GM18858 (cell line): ENCODE measurements at regions not wholly inside any gene's neighbourhood (a gene's known extent, or its start where the extent isn't known, plus 50 kb on each side); places are given as distances from the start of the nearest gene placed in this dataset.
"Not testable (repeated sequence)": the region's sequence is repeated elsewhere in the genome, so short reads cannot be mapped to it uniquely, and the experiment has no call there.

Experiments
- ATAC-seq: cut with Tn5 transposase; IDR thresholded peaks from one replicate; pipeline ENCODE4 v1.9.1; 2021; ENCODE audit not compliant: unreplicated experiment

DNA sequence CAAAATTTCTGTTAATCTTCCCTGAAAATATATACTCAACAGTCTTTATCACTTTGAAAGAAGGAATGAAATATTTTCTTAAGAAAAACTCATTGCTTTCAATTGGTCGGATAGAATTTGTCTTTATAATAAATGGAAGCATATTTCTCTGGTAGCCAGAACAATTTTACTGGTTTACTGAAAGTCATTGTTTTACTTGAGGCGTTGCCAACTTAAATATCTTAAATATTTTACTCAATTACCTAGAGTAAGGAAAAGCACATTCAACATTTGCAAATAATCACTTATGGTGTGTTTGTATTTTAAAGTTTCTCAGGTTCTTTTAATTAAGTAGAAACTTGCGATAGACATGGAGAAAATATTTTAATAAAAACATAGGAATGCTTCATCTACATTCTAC, 1181.7 kb downstream of the EFNA5 start:
- no peak for ATAC-seq

- ATAC-seq: no peak
These were observed 1182.3 kb downstream of the EFNA5 start for GRCh38 chr5:106488407-106488806.

DNA sequence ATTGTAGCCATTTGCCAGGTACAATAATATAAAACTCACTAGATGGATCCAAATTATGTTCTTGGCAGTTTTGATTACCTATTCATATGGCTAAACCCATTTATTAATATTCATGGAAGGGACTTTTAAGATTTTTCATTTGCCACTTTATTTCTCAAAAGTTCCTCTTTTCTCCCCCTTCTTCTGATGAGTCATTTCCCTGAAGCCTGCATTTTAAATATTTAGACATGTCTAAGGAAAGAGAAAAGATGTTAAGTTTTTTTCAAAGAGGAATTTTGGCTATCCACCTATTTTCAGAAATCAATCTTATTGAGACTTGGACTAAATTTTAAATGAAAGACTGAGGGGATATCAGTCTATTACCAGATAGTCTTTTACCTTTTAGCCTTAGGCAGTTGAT, 1189.4 kb downstream of the EFNA5 start:
- no peak for ATAC-seq

DNA sequence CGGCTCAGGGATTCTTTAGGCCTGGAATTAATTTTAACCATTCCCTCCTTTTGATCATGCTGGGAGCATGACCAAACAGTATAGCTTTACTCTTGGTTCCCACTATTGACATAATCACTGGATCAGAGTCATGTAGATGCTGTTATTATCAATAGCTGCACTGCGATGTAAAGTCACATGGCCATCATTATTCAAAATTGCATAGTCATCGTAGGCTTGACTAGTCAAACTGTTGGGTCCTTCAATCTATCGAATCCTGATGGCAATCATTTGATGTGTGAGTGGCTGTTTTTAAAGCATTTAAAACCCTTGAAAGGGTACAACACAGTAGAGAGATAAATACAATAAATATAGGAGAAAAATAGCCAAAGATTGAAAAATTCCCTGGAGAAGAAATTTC, 1194.1 kb downstream of the EFNA5 start:
- ATAC-seq: no peak

DNA sequence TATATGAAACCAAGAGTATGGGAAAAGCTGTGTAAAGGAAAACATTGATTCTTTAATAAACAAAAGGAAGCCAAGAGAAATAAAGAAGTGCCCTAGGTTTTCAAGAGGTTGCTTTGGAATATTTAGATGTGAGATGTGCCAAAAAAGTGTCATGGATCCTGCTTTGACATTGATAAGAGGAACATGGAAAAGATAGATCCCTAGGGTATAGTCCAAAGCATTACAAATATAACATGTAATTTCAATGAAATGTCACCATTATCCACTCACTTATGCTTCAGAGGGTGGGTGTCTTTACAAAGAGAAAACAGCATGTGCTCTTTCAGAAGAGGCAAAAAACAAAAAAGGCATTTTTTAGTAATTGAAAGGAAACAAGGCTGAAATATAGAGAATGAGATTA, 1196.7 kb downstream of the EFNA5 start:
- no peak for ATAC-seq

- no peak for ATAC-seq
These were observed 1211.2 kb downstream of the EFNA5 start for GRCh38 chr5:106459541-106459940.

DNA sequence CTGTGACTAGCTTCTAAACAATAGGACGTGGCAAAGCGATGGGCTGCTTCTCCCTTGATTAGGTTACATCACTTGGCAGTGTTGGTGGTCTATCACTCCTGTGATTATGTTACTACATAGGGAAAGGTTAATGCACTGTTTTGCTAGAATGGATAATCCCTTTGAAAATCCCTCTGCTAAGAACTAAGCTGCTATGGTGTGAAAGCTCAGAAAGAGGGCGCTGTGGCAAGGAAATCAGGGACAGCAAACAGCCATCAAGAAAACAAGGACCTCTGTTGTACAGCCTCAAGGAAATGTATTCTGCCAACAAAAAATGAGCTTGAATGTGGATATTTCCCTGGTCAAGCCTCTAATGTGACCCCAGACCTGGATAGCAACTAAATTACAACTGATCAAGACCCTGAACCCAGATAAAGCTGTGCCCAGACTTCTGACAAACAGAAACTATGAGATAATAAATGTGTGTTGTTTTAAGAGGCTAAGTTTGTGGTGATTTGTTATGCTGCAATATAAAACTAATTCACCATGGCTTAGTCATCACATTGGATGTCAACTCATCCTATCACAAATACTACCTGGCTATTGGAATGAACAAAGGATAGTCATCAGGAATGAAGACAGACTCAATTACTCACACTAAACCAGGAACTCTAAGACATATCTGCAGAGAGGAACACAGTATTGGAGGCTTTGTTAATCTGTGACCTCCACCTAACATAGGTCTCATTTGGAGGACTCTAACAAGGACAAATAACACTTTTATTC, 1215.9 kb downstream of the EFNA5 start:
- ATAC-seq: no peak

DNA sequence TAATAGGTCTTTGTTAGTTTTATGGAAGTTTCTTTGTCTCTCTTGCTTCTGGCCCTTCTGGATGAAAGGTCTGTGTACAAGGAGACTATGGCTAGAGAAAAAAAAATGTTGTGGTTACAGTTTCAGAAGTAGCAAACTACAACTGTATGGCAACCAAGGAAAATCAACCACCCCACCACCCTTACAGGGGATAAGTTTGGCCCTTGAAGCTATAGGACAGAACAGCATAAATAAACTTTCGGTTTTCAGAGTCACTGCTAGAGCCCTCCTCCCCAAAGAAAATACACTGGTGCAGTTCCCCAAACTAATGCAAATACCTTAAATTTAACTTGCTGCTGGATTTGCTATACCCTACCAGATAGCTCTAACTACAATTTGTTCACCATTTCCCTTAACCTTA, 1216.7 kb downstream of the EFNA5 start:
- no peak for ATAC-seq

DNA sequence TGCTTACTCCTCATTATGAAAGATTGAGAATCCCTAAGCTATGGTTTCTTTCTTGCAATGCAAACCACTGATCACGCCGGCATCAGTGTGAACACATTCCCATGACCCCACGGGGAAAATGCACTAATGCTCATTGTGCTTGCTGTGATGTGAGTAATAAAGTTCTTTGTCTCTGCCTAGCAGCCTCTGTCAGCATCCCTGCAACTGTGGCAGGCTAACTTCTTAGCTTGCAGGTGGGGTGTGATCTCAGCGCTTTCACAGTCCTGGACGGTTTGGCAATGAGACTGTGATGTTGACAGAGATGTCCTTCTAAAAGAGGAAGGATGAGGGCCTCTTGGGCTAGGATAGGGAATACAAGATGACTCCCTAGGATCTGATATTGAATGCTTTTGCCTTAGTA, 1218.7 kb downstream of the EFNA5 start:
- ATAC-seq: no peak

DNA sequence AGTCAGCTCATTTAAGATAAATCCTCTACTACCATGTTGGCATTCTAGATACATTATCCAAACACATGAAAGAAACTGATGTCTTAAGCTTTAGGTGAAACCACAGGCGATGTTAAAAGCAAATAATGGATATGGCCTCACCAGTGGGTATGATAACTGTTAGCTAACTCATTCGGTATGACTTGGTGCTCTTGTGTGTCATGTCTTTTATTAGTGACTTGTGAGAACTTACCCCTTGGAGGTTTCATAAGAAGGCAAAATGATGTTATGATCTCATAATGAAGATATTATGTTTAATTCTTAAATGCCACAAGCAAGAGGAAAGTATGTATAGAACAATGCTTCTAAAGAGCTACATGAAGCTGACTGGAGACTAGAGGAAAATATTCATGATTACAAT, 1227.0 kb downstream of the EFNA5 start:
- no peak for ATAC-seq

- ATAC-seq: no peak
These were observed 1235.6 kb downstream of the EFNA5 start for GRCh38 chr5:106435185-106435584.

- not testable (repeated sequence) for ATAC-seq
These were observed 1240.0 kb downstream of the EFNA5 start for GRCh38 chr5:106430733-106431132.

DNA sequence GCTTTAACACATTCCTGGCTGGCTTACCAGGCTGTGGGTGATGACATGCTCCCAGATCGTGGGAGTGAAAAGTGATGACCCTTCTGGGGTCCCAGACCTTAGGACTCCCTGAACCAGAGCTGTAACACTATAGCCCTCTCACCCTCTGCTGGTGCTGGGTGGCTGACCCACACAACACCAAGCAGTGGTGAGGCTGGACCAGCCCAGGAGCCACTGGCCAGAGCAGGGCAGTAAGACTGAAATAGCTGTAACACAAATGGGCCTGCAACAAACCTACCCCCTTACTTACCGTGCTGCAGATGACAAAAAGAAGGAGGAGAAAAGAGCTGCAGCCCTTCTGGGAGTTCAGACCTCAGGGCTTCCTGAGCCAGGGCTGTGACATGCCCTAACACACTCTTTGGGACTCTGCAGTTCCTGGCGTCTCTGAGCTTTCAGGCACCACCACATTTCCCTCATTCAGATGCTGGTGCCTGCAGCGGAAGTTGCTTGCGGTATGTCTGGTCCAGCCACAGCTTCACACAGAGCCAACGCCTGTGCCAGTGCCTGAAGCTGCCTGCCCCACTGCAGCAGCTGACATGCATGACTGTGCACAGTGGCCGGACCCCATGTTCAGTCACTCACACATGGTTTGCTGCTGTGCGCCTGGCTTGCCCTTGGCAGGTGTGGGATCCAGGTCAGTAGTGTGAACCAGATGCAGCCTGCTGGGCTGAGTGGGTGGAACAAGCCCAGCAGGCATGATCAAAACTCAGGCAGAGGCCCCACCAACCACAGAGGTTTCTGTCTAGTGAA, 1247.4 kb downstream of the EFNA5 start:
- ATAC-seq: no peak

GRCh38 chr5:106420102-106420501, 1250.6 kb downstream of the EFNA5 start:
- no peak for ATAC-seq

DNA sequence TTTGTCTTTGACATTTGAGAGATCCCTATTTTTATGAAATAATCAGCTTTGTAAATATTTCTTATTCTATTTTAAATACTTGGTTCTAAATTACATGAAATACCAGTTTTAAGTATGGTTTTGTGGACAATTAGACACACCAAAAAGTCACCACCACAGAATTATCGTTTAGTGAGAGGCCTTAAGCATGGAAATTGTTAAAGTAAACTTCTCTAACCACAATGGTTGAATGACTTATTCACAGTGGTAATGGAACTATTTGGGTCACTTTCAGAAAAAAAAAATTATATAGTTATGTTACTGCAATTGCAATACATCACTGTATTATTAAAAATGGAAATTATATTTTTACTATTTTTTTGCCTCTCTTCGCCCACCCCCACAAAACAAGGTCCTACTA, 1252.5 kb downstream of the EFNA5 start:
- no peak for ATAC-seq

- ATAC-seq: no peak
These were observed 1253.2 kb downstream of the EFNA5 start for GRCh38 chr5:106417566-106417965.

- ATAC-seq: no peak
These were observed 1253.6 kb downstream of the EFNA5 start for GRCh38 chr5:106417163-106417562.

DNA sequence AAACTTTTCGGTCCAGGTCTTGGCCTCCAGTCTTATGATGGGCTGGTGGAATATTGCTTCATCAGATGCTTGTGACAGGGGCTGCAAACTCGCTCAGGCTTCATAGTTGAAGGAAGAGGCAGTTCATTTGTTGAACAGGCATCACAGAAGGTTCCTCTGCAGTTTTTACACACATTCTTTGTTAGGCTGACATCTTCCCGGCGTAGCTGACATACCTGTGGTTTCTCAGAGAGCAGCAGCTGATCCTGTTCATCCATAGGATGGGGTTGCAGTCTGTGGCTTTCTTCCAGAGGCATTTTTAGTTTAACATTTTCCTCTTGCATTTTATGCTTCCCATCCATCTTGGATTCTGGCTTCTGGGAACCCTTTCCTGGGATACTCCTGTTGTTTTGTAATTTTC, 1255.2 kb downstream of the EFNA5 start:
- no peak for ATAC-seq

DNA sequence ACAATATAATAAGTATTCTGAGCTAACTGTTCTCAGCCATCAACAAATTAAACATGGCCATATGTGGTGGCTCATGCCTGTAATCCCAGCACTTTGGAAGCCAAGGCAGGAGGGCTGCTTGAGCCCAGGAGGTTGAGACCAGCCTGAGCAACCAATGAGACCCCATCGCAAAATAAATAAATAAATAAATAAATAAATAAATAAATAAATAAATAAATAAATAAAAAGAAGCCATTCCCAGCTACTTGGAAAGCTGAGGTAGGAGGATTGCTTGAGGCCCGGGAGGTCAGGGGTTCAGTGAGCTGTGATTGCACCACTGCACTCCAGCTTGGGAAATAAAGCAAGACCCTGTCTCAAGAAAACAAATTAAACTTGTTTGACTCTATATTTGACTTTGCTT, 1256.4 kb downstream of the EFNA5 start:
- no peak for ATAC-seq

DNA sequence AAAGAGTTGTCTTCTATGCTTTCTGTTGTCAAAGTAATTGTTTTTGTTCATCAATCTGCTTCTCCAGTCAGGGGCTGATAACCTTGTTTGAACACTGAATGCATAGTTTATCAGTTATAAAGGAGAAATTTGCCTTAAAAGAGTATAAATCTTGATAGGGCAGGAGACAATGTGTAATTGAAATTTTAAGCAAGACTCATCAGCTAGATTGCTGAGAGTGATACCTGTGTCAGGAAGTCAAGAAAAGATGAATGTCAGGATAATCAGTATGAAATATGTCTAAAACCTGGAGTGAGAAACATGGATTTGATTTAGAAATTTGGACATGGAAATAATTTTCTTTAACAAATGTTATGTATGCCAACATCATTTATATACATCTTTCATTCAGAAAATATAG, 1258.1 kb downstream of the EFNA5 start:
- no peak for ATAC-seq

DNA sequence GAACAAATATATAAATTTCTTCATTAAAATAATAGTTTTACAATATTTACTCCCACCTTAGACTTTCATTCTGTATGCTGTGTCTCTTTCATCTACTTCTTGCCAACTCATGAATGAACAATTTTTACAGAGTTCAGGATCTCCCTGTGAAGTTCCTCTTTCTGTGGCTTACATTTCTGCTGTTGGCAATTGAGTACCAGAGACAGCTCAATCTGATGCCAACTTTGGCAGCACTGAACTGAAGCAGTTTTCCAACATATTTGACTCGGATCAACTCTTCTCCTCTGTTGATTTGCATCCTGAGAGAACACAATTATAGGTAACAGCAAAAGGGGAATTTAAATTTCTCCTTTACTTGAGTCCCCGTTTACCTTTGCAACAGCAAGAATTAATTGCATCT, 1262.2 kb downstream of the EFNA5 start:
- ATAC-seq: no peak

GRCh38 chr5:106408141-106408540, 1262.6 kb downstream of the EFNA5 start:
- ATAC-seq: no peak

- no peak for ATAC-seq
These were observed 1269.2 kb downstream of the EFNA5 start for GRCh38 chr5:106401561-106401960.
